BJ (cell line): ENCODE measurements at regions not wholly inside any gene's neighbourhood (a gene's known extent, or its start where the extent isn't known, plus 50 kb on each side); places are given as distances from the start of the nearest gene placed in this dataset.

Source experiments
- CTCF ChIA-PET: fragments of 350-600 bp; formaldehyde crosslinking; extraction: SDS; loops from one replicate; lab custom pipeline; 2021; ENCODE audit warnings: antibody characterized with exemption, inconsistent platforms; lab: Yijun Ruan, JAX
- POLR2A ChIA-PET: fragments of 300-600 bp; sonication (Branson Sonifier 250); formaldehyde crosslinking; extraction: SDS; loops from one replicate; lab custom pipeline; 2021; ENCODE audit warnings: antibody characterized with exemption; lab: Charles Lee
- DNase-seq: peaks from one replicate; pipeline ENCODE4 v3.0.0-alpha.2; 2011; ENCODE audit warnings: low read depth
- H3K27me3 ChIP-seq: 2 replicates; pipeline ENCODE4 v1.6.0; 2011; ENCODE audit warnings: low read length; ENCODE audit not compliant: control insufficient read depth, insufficient read depth
- H3K36me3 ChIP-seq: 2 replicates; pipeline ENCODE4 v1.5.1; 2011; ENCODE audit warnings: low read length; ENCODE audit not compliant: control insufficient read depth, insufficient read depth
- H3K4me3 ChIP-seq: 2 replicates; pipeline ENCODE4 v1.5.1; 2011; ENCODE audit warnings: low read depth, mild to moderate bottlenecking, control low read depth, low read length
- CTCF ChIP-seq: IDR thresholded peaks from 2 replicates; pipeline ENCODE4 v1.5.1; 2011; ENCODE audit warnings: low read depth, mild to moderate bottlenecking, control low read depth, inconsistent platforms, low read length, moderate library complexity; ENCODE audit not compliant: insufficient read depth

GRCh38 chr20:52624281-52624680 is 347.9 kb upstream of the TSHZ2 start:
- CTCF ChIA-PET, result no interaction called here
- POLR2A ChIA-PET, result no interaction called here
- no peak for DNase-seq
- Histone ChIP-seq H3K27me3 (no peaks in the 10 kb centered on the region), H3K36me3 (no peaks in the 10 kb centered on the region), H3K4me3 (no peak overlapping the region)
- no peak for TF ChIP-seq CTCF

GRCh38 chr20:52622081-52622480 is 350.1 kb upstream of the TSHZ2 start:
- no peak for TF ChIP-seq CTCF
- POLR2A ChIA-PET, result no interaction called here
- DNase-seq, result no peak
- Histone ChIP-seq H3K27me3 (no peaks in the 10 kb centered on the region), H3K4me3 (no peak overlapping the region), H3K36me3 (no peaks in the 10 kb centered on the region)
- CTCF ChIA-PET, result no interaction called here

- DNase-seq, result no peak
- no peak for TF ChIP-seq CTCF
- ChIA-PET CTCF (no interaction called here), POLR2A (no interaction called here)
- no peaks in the 10 kb centered on the region for H3K27me3 ChIP-seq
- no peak overlapping the region for H3K4me3 ChIP-seq
- no peaks in the 10 kb centered on the region for H3K36me3 ChIP-seq
These were observed 350.8 kb upstream of the TSHZ2 start for GRCh38 chr20:52621401-52621800.

- ChIA-PET POLR2A (no interaction called here), CTCF (no interaction called here)
- DNase-seq, result no peak
- Histone ChIP-seq H3K27me3 (no peaks in the 10 kb centered on the region), H3K36me3 (no peaks in the 10 kb centered on the region), H3K4me3 (no peak overlapping the region)
- TF ChIP-seq CTCF, result no peak
These were observed 352.5 kb upstream of the TSHZ2 start for GRCh38 chr20:52619671-52620070.

- POLR2A ChIA-PET, result no interaction called here
- DNase-seq, result no peak
- H3K36me3 ChIP-seq, result no peaks in the 10 kb centered on the region
- no peak overlapping the region for H3K4me3 ChIP-seq
- TF ChIP-seq CTCF, result no peak
- CTCF ChIA-PET, result no interaction called here
- H3K27me3 ChIP-seq, result no peaks in the 10 kb centered on the region
These were observed 353.1 kb upstream of the TSHZ2 start for GRCh38 chr20:52619101-52619500.
